ENCODE measurements at regions not wholly inside any gene's neighbourhood (a gene's known extent, or its start where the extent isn't known, plus 50 kb on each side); places are given as distances from the start of the nearest gene placed in this dataset.

- H3K4me3 ChIP-seq: no peak overlapping the region
- no peak for DNase-seq
- no peak for TF ChIP-seq POLR2A (IDR thresholded peaks at IDR 0.05)
- no peak for TF ChIP-seq POLR2AphosphoS5 (IDR thresholded peaks at IDR 0.05)
- no peak for TF ChIP-seq CTCF (IDR thresholded peaks at IDR 0.05 in 8 of 11, conservative IDR thresholded peaks at IDR 0.05 in 3 of 11)
- 89 to 92% (median 89%) methylated on average over 42 to 43 of the region's 43 CpGs for WGBS, 5 donors
- peaks cover 0 to 100% (median 97%) of the 10 kb centered on the region in 8 donors for H3K9me3 ChIP-seq
- H3K36me3 ChIP-seq: no peaks in the 10 kb centered on the region
- H3K27me3 ChIP-seq (replicated peaks in 1 of 7): no peaks in the 10 kb centered on the region
- no peak overlapping the region for H3K27ac ChIP-seq
- intact Hi-C loops (cut with DNase I; ENCODE audit: low total_unique reads): no loop called here
- H3K4me1 ChIP-seq: no peaks in the 10 kb centered on the region
These were observed 2290.1 kb downstream of the TP53TG3F start for GRCh38 chr16:35749253-35750141.

GRCh38 chr16:35750157-35750689 is 2290.8 kb downstream of the TP53TG3F start:
- no peak overlapping the region for H3K27ac ChIP-seq
- TF ChIP-seq POLR2AphosphoS5 (IDR thresholded peaks at IDR 0.05) (no peak), CTCF (IDR thresholded peaks at IDR 0.05 in 8 of 11, conservative IDR thresholded peaks at IDR 0.05 in 3 of 11) (no peak), POLR2A (IDR thresholded peaks at IDR 0.05) (no peak)
- no peaks in the 10 kb centered on the region for H3K36me3 ChIP-seq
- H3K4me3 ChIP-seq: no peak overlapping the region
- no peaks in the 10 kb centered on the region for H3K4me1 ChIP-seq
- peaks cover 0 to 100% (median 97%) of the 10 kb centered on the region in 8 donors for H3K9me3 ChIP-seq
- H3K27me3 ChIP-seq (replicated peaks in 1 of 7): no peaks in the 10 kb centered on the region
- intact Hi-C loops (cut with DNase I; ENCODE audit: low total_unique reads): no loop called here
- DNase-seq: no peak
- WGBS, 5 donors: 83 to 94% (median 88%) methylated on average over 9 of the region's 9 CpGs

- no peak overlapping the region for H3K27ac ChIP-seq
- H3K4me3 ChIP-seq: no peak overlapping the region
- intact Hi-C loops (cut with DNase I; ENCODE audit: low total_unique reads): no loop called here
- no peaks in the 10 kb centered on the region for H3K36me3 ChIP-seq
- no peak for DNase-seq
- WGBS, 5 donors: 88 to 94% (median 89%) methylated on average over 12 to 13 of the region's 13 CpGs
- H3K9me3 ChIP-seq: peaks cover 0 to 100% (median 96%) of the 10 kb centered on the region in 8 donors
- no peaks in the 10 kb centered on the region for H3K4me1 ChIP-seq
- TF ChIP-seq CTCF (IDR thresholded peaks at IDR 0.05 in 8 of 11, conservative IDR thresholded peaks at IDR 0.05 in 3 of 11) (no peak), POLR2AphosphoS5 (IDR thresholded peaks at IDR 0.05) (no peak), POLR2A (IDR thresholded peaks at IDR 0.05) (no peak)
- H3K27me3 ChIP-seq (replicated peaks in 1 of 7): no peaks in the 10 kb centered on the region
These were observed 2291.3 kb downstream of the TP53TG3F start for GRCh38 chr16:35750701-35751104.
